A549 (cell line): ENCODE measurements at regions not wholly inside any gene's neighbourhood (a gene's known extent, or its start where the extent isn't known, plus 50 kb on each side); places are given as distances from the start of the nearest gene placed in this dataset.

ENCODE experiments used
- ATAC-seq, 2 experiments: fragments of 200-7000 bp in 1 of 2; fragments of >200 bp in 1 of 2; cut with Nextera tagmentation in 1 of 2; cut with Tn5 transposase in 1 of 2; 3 replicates each; pipeline versions ENCODE4 v1.8.0 to v1.9.1; 2018 to 2020; ENCODE audit warnings: mild to moderate bottlenecking in 1 of 2, moderate library complexity in 1 of 2
- CTCF ChIA-PET: fragments of 300-600 bp; sonication (Branson Sonifier 250); formaldehyde crosslinking; extraction: SDS; loops from one replicate; lab custom pipeline; 2021; ENCODE audit warnings: antibody characterized with exemption, inconsistent platforms; lab: Yijun Ruan, JAX
- POLR2A ChIA-PET: fragments of 350-600 bp; formaldehyde crosslinking; extraction: SDS; loops from one replicate; lab custom pipeline; 2021; ENCODE audit warnings: antibody characterized with exemption, inconsistent platforms; lab: Yijun Ruan, JAX
- DNase-seq, 2 experiments: peaks; one replicate each; pipeline versions ENCODE4 v3.0.0 to v3.0.0-alpha.2; 2011 to 2016; ENCODE audit warnings: low read depth in 1 of 2, low spot score in 1 of 2
- FAIRE-seq: peaks from 2 replicates; lab custom pipeline; 2011; peaks lifted over from hg19 to GRCh38; lab: Jason Lieb, UNC
- H3K27ac ChIP-seq, 2 experiments: fragments of >200 bp; sonication (Bioruptor Twin); formaldehyde crosslinking; 3 replicates each; pipeline ENCODE4 v1.5.1; 2016 to 2017
- H3K4me1 ChIP-seq: fragments of >200 bp; sonication (Bioruptor Twin); formaldehyde crosslinking; 3 replicates; pipeline ENCODE4 v1.6.1; 2016
- H3K4me2 ChIP-seq: fragments of >200 bp; sonication (Bioruptor Twin); formaldehyde crosslinking; 3 replicates; pipeline ENCODE4 v1.6.1; 2016
- H3K4me3 ChIP-seq: fragments of >200 bp; sonication (Bioruptor Twin); formaldehyde crosslinking; 3 replicates; pipeline ENCODE4 v1.5.1; 2016
- H3K9me3 ChIP-seq: fragments of >200 bp; sonication (Bioruptor Twin); formaldehyde crosslinking; 3 replicates; pipeline ENCODE4 v1.6.1; 2016
- BHLHE40 ChIP-seq: IDR thresholded peaks from 2 replicates; pipeline ENCODE4 v1.6.1; 2012; ENCODE audit warnings: low read depth, low read length, inconsistent platforms
- CBX2 ChIP-seq: fragments of 200-600 bp; sonication (generic); IDR thresholded peaks from 2 replicates; pipeline ENCODE4 v1.6.1; 2016; ENCODE audit warnings: low read depth, mild to moderate bottlenecking, borderline replicate concordance
- CBX8 ChIP-seq: fragments of 200-600 bp; sonication (generic); IDR thresholded peaks from 2 replicates; pipeline ENCODE4 v1.6.1; 2016
- CHD2 ChIP-seq: fragments of 150-350 bp; IDR thresholded peaks from 2 replicates; pipeline ENCODE4 v1.6.1; 2014; ENCODE audit warnings: low read length; ENCODE audit not compliant: partially characterized antibody
- CHD4 ChIP-seq: fragments of 200-600 bp; sonication (generic); IDR thresholded peaks from 2 replicates; pipeline ENCODE4 v1.6.1; 2016; ENCODE audit warnings: antibody characterized with exemption, mild to moderate bottlenecking, borderline replicate concordance
- EHF ChIP-seq: fragments of 250-450 bp; sonication (Bioruptor Pico); IDR thresholded peaks from 2 replicates; pipeline ENCODE4 v1.5.0; 2020; ENCODE audit warnings: mild to moderate bottlenecking
- EHMT2 ChIP-seq: fragments of 200-600 bp; sonication (generic); IDR thresholded peaks from 2 replicates; pipeline ENCODE4 v1.6.1; 2016; ENCODE audit warnings: antibody characterized with exemption, low read depth, mild to moderate bottlenecking, moderate library complexity
- FOSB ChIP-seq: fragments of 250-450 bp; sonication (Bioruptor Pico); IDR thresholded peaks from 2 replicates; pipeline ENCODE4 v1.5.0; 2020; ENCODE audit warnings: mild to moderate bottlenecking, moderate library complexity
- FOXS1 ChIP-seq: fragments of 250-450 bp; sonication (Bioruptor Pico); IDR thresholded peaks from 2 replicates; pipeline ENCODE4 v1.5.0; 2020; ENCODE audit warnings: mild to moderate bottlenecking, moderate library complexity
- HEYL ChIP-seq: fragments of 250-450 bp; sonication (Bioruptor Pico); IDR thresholded peaks from 2 replicates; pipeline ENCODE4 v1.8.0; 2021; ENCODE audit warnings: mild to moderate bottlenecking, moderate library complexity
- HOXA7 ChIP-seq: fragments of 250-450 bp; sonication (Bioruptor Pico); IDR thresholded peaks from 2 replicates; pipeline ENCODE4 v1.5.0; 2020; ENCODE audit warnings: mild to moderate bottlenecking, moderate library complexity
- HOXB13 ChIP-seq: fragments of 250-450 bp; sonication (Bioruptor Pico); IDR thresholded peaks from 2 replicates; pipeline ENCODE4 v1.5.0; 2020; ENCODE audit warnings: low read depth, mild to moderate bottlenecking, moderate library complexity
- HOXB5 ChIP-seq: fragments of 250-450 bp; sonication (Bioruptor Pico); IDR thresholded peaks from 2 replicates; pipeline ENCODE4 v1.5.0; 2020; ENCODE audit warnings: mild to moderate bottlenecking, moderate library complexity
- KDM5A ChIP-seq: fragments of 200-600 bp; sonication (generic); IDR thresholded peaks from 2 replicates; pipeline ENCODE4 v1.6.1; 2016; ENCODE audit warnings: antibody characterized with exemption, mild to moderate bottlenecking
- MAFK ChIP-seq: fragments of 450-650 bp; IDR thresholded peaks from 2 replicates; pipeline ENCODE4 v1.6.1; 2014; ENCODE audit not compliant: partially characterized antibody
- MYC ChIP-seq: IDR thresholded peaks from 2 replicates; pipeline ENCODE4 v1.6.1; 2012; ENCODE audit warnings: mild to moderate bottlenecking, inconsistent platforms, low read length, improper control_type of control experiment, borderline replicate concordance
- PHF8 ChIP-seq: fragments of 200-600 bp; sonication (generic); IDR thresholded peaks from 2 replicates; pipeline ENCODE4 v1.6.1; 2016; ENCODE audit warnings: low read depth, mild to moderate bottlenecking, antibody characterized with exemption, moderate library complexity, borderline replicate concordance
- POLR2A ChIP-seq: IDR thresholded peaks from 2 replicates; pipeline ENCODE4 v1.6.1; 2012; ENCODE audit warnings: mild to moderate bottlenecking, low read length
- POLR2AphosphoS2 ChIP-seq: conservative IDR thresholded peaks from 2 replicates; pipeline ENCODE4 v1.6.1; 2012; ENCODE audit warnings: low read length, improper control_type of control experiment, inconsistent platforms
- SMC3 ChIP-seq: fragments of >200 bp; sonication (Bioruptor Twin); formaldehyde crosslinking; IDR thresholded peaks from 3 replicates; pipeline ENCODE4 v1.6.1; 2018; ENCODE audit warnings: inconsistent platforms
- SREBF2 ChIP-seq: fragments of 450-650 bp; IDR thresholded peaks from 2 replicates; pipeline ENCODE4 v1.6.1; 2014; ENCODE audit warnings: mild to moderate bottlenecking, moderate library complexity
- TP53 ChIP-seq: fragments of 250-450 bp; sonication (Bioruptor Pico); IDR thresholded peaks from 2 replicates; pipeline ENCODE4 v1.5.0; 2021; ENCODE audit warnings: mild to moderate bottlenecking, moderate library complexity
- ZFP36 ChIP-seq: fragments of 450-650 bp; IDR thresholded peaks from 2 replicates; pipeline ENCODE4 v1.6.1; 2014; ENCODE audit warnings: borderline replicate concordance; ENCODE audit not compliant: partially characterized antibody
- ZSCAN20 ChIP-seq: fragments of 250-450 bp; sonication (Bioruptor Pico); IDR thresholded peaks from 2 replicates; pipeline ENCODE4 v1.8.0; 2022; ENCODE audit warnings: mild to moderate bottlenecking, moderate library complexity
- WGBS: methylation state at CpG from one replicate; pipeline ENCODE4 v1.1.6; 2017; ENCODE audit errors: missing lambda C conversion rate; 5-methylcytosine and 5-hydroxymethylcytosine counted together
- TF ChIP-seq, protein P1 (sequence below): fragments of >200 bp; sonication (Bioruptor Twin); formaldehyde crosslinking; IDR thresholded peaks from 2 replicates; pipeline ENCODE4 v1.6.1; 2016
- TF ChIP-seq, protein P2 (sequence below): fragments of 150-350 bp; IDR thresholded peaks from 2 replicates; pipeline ENCODE4 v1.6.1; 2014; ENCODE audit warnings: low read depth, mild to moderate bottlenecking, low read length
- TF ChIP-seq, protein P3 (sequence below): fragments of 250-450 bp; sonication (Bioruptor Pico); IDR thresholded peaks from 2 replicates; pipeline ENCODE4 v1.5.0; 2021; ENCODE audit warnings: mild to moderate bottlenecking, moderate library complexity, borderline replicate concordance
- TF ChIP-seq, protein P4 (sequence below): fragments of 250-450 bp; sonication (Bioruptor Pico); IDR thresholded peaks from 2 replicates; pipeline ENCODE4 v1.5.0; 2020; ENCODE audit warnings: low read depth, mild to moderate bottlenecking, moderate library complexity
- TF ChIP-seq, protein P5 (sequence below): fragments of 200-600 bp; sonication (generic); IDR thresholded peaks from 2 replicates; pipeline ENCODE4 v1.6.1; 2016; ENCODE audit warnings: antibody characterized with exemption, mild to moderate bottlenecking, moderate library complexity
- TF ChIP-seq, protein P6 (sequence below): IDR thresholded peaks from 2 replicates; pipeline ENCODE4 v1.6.1; 2012; ENCODE audit warnings: low read depth, borderline replicate concordance

DNA sequence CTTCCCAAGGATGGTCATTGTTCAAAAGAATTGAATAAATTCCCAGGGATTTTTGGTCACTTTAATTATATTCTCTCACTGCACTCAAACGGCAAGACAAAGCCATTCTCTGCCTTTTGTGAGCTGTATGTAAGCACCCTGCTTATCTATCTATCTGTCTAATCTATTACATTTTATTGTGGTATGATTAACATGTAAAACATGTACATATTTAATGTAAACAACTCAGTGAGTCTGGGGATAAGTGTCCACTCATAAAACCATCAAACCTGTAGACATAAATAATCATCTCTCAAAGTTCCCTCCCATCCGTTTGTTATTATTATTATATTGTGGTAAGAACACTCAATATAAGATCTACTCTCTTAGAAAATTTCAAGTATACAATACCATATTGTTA is 167.1 kb downstream of the CAND1 start:
- FAIRE-seq: no peak
- Histone ChIP-seq H3K4me3 (no peak overlapping the region), H3K9me3 (no peaks in the 10 kb centered on the region), H3K4me1 (peaks cover 14% of the 10 kb centered on the region), H3K27ac (no peak overlapping the region), H3K4me2 (no peak overlapping the region)
- ATAC-seq: no peak
- WGBS: 38% methylated on average over 2 of the region's 2 CpGs
- ChIA-PET CTCF (interaction anchor here (1.6 to 2.3 kb wide), 2 partner anchors 8 to 22 kb away, joined by 3 to 7 read pairs; no protein-coding TSS in a partner anchor), POLR2A (no interaction called here)
- no peak for DNase-seq
- no peak for TF ChIP-seq TP53 (CRISPR knock-in tag)
- no peak for TF ChIP-seq SREBF2
- no peak for TF ChIP-seq HOXA7 (CRISPR knock-in tag)
- TF ChIP-seq POLR2AphosphoS2: no peak
- TF ChIP-seq CHD4: no peak
- no peak for TF ChIP-seq KDM5A
- TF ChIP-seq, protein P1, sequence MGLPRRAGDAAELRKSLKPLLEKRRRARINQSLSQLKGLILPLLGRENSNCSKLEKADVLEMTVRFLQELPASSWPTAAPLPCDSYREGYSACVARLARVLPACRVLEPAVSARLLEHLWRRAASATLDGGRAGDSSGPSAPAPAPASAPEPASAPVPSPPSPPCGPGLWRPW: no peak
- TF ChIP-seq, protein P2, sequence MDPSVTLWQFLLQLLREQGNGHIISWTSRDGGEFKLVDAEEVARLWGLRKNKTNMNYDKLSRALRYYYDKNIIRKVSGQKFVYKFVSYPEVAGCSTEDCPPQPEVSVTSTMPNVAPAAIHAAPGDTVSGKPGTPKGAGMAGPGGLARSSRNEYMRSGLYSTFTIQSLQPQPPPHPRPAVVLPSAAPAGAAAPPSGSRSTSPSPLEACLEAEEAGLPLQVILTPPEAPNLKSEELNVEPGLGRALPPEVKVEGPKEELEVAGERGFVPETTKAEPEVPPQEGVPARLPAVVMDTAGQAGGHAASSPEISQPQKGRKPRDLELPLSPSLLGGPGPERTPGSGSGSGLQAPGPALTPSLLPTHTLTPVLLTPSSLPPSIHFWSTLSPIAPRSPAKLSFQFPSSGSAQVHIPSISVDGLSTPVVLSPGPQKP: no peak
- no peak for TF ChIP-seq ZFP36
- TF ChIP-seq, protein P3, sequence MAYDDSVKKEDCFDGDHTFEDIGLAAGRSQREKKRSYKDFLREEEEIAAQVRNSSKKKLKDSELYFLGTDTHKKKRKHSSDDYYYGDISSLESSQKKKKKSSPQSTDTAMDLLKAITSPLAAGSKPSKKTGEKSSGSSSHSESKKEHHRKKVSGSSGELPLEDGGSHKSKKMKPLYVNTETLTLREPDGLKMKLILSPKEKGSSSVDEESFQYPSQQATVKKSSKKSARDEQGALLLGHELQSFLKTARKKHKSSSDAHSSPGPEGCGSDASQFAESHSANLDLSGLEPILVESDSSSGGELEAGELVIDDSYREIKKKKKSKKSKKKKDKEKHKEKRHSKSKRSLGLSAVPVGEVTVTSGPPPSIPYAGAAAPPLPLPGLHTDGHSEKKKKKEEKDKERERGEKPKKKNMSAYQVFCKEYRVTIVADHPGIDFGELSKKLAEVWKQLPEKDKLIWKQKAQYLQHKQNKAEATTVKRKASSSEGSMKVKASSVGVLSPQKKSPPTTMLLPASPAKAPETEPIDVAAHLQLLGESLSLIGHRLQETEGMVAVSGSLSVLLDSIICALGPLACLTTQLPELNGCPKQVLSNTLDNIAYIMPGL (CRISPR knock-in tag): no peak
- no peak for TF ChIP-seq SMC3
- TF ChIP-seq FOXS1 (CRISPR knock-in tag): no peak
- TF ChIP-seq, protein P4, sequence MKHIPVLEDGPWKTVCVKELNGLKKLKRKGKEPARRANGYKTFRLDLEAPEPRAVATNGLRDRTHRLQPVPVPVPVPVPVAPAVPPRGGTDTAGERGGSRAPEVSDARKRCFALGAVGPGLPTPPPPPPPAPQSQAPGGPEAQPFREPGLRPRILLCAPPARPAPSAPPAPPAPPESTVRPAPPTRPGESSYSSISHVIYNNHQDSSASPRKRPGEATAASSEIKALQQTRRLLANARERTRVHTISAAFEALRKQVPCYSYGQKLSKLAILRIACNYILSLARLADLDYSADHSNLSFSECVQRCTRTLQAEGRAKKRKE (CRISPR knock-in tag): no peak
- TF ChIP-seq MYC: no peak
- TF ChIP-seq EHMT2: no peak
- no peak for TF ChIP-seq HOXB13 (CRISPR knock-in tag)
- no peak for TF ChIP-seq HOXB5
- TF ChIP-seq, protein P5, sequence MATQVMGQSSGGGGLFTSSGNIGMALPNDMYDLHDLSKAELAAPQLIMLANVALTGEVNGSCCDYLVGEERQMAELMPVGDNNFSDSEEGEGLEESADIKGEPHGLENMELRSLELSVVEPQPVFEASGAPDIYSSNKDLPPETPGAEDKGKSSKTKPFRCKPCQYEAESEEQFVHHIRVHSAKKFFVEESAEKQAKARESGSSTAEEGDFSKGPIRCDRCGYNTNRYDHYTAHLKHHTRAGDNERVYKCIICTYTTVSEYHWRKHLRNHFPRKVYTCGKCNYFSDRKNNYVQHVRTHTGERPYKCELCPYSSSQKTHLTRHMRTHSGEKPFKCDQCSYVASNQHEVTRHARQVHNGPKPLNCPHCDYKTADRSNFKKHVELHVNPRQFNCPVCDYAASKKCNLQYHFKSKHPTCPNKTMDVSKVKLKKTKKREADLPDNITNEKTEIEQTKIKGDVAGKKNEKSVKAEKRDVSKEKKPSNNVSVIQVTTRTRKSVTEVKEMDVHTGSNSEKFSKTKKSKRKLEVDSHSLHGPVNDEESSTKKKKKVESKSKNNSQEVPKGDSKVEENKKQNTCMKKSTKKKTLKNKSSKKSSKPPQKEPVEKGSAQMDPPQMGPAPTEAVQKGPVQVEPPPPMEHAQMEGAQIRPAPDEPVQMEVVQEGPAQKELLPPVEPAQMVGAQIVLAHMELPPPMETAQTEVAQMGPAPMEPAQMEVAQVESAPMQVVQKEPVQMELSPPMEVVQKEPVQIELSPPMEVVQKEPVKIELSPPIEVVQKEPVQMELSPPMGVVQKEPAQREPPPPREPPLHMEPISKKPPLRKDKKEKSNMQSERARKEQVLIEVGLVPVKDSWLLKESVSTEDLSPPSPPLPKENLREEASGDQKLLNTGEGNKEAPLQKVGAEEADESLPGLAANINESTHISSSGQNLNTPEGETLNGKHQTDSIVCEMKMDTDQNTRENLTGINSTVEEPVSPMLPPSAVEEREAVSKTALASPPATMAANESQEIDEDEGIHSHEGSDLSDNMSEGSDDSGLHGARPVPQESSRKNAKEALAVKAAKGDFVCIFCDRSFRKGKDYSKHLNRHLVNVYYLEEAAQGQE: no peak
- no peak for TF ChIP-seq EHF (CRISPR knock-in tag)

DNA sequence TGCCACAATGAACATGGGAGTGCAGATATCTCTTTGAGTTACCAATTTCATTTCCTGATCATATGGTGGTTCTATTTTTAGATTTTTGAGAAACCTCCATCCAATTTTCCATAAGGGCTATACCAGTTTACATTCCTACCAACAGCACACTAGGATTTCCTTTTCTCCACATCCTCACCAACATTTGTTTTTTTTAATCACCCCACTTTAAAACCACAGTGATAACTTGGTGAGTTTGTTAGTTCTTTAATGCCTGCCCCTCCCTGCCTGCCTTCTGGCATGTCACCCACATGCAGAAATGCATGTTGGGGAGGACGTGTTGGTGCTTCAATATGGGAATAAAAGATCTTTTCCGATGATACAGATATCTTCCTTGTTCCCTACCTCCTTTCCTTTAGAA is 167.9 kb downstream of the CAND1 start:
- ATAC-seq (no peak), FAIRE-seq (no peak), DNase-seq (no peak)
- H3K4me1 ChIP-seq: peaks cover 14% of the 10 kb centered on the region
- no peak overlapping the region for H3K27ac ChIP-seq
- CTCF ChIA-PET: no interaction called here
- no peaks in the 10 kb centered on the region for H3K9me3 ChIP-seq
- no peak overlapping the region for H3K4me3 ChIP-seq
- 39% methylated on average over 2 of the region's 2 CpGs for WGBS
- TF ChIP-seq HOXB13 (CRISPR knock-in tag) (no peak), POLR2A (no peak), HEYL (no peak), SMC3 (no peak), CBX2 (no peak), BHLHE40 (no peak), MAFK (no peak), CBX8 (no peak), FOSB (CRISPR knock-in tag) (no peak), POLR2AphosphoS2 (no peak), ZSCAN20 (CRISPR knock-in tag) (no peak), PHF8 (no peak), EHF (CRISPR knock-in tag) (no peak), CHD2 (no peak)
- TF ChIP-seq, protein P6, sequence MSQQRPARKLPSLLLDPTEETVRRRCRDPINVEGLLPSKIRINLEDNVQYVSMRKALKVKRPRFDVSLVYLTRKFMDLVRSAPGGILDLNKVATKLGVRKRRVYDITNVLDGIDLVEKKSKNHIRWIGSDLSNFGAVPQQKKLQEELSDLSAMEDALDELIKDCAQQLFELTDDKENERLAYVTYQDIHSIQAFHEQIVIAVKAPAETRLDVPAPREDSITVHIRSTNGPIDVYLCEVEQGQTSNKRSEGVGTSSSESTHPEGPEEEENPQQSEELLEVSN: no peak
- TF ChIP-seq, all 56 proteins: peak for 0
- H3K4me2 ChIP-seq: no peak overlapping the region
- POLR2A ChIA-PET: no interaction called here
